ENCODE measurements at regions not wholly inside any gene's neighbourhood (a gene's known extent, or its start where the extent isn't known, plus 50 kb on each side); places are given as distances from the start of the nearest gene placed in this dataset.

GRCh38 chr14:95428557-95428956, 87.9 kb downstream of the SYNE3 start:
- TF ChIP-seq, protein P1, sequence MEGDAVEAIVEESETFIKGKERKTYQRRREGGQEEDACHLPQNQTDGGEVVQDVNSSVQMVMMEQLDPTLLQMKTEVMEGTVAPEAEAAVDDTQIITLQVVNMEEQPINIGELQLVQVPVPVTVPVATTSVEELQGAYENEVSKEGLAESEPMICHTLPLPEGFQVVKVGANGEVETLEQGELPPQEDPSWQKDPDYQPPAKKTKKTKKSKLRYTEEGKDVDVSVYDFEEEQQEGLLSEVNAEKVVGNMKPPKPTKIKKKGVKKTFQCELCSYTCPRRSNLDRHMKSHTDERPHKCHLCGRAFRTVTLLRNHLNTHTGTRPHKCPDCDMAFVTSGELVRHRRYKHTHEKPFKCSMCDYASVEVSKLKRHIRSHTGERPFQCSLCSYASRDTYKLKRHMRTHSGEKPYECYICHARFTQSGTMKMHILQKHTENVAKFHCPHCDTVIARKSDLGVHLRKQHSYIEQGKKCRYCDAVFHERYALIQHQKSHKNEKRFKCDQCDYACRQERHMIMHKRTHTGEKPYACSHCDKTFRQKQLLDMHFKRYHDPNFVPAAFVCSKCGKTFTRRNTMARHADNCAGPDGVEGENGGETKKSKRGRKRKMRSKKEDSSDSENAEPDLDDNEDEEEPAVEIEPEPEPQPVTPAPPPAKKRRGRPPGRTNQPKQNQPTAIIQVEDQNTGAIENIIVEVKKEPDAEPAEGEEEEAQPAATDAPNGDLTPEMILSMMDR (IDR thresholded peaks at IDR 0.05; ENCODE audit: insufficient read depth, low read depth, low read length) = no peak
- H3K4me3 ChIP-seq (ENCODE audit: low read depth, low read length) = no peak overlapping the region
- no peak for DNase-seq (ENCODE audit: low read depth)

DNA sequence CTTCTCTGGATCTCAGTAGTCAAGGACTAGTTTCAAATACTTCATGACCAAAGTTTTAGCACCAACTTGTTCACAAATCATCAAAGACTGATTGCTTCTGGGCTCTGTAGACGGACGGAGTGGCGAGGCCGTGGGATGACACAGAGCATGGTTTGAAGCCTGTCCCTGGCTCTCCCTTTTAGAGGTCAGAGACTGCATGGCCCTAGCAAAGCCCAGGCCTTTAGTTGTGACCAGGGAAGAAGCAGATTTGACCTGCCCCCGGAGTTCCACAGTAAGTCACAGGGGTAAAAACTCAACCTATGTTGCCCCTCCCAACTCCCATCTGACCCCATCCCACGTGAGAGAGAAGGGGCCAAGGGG, 90.4 kb downstream of the SYNE3 start:
- H3K4me3 ChIP-seq (ENCODE audit: low read depth, low read length) = no peak overlapping the region
- no peak for DNase-seq (ENCODE audit: low read depth)
- TF ChIP-seq, protein P1 (IDR thresholded peaks at IDR 0.05; ENCODE audit: insufficient read depth, low read depth, low read length) = no peak

- TF ChIP-seq, protein P1 (IDR thresholded peaks at IDR 0.05; ENCODE audit: insufficient read depth, low read depth, low read length) = no peak
- H3K4me3 ChIP-seq (ENCODE audit: low read depth, low read length) = no peak overlapping the region
- DNase-seq (ENCODE audit: low read depth) = no peak
Measured at GRCh38 chr14:95425369-95426115, 90.9 kb downstream of the SYNE3 start.

DNA sequence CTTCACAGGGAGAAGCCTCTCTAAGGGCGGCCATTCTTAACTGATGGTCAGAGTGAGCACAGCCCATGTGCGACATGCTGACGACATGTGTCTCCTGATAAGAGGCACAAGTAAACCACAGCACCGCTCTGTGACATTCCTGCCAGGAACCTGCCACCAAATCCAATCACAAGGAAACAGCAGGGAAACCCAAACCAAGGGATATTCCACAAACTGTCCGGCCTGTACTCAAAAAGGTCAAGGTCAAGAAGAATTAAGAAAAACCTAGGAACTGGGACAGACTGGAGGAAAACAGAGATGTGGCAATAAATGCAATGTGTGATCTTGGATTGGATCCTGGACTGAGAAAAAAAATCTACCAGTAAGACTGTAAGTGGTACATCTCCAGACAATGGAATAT, 91.9 kb downstream of the SYNE3 start:
- no peak overlapping the region for H3K4me3 ChIP-seq (ENCODE audit: low read depth, low read length)
- TF ChIP-seq, protein P1 (IDR thresholded peaks at IDR 0.05; ENCODE audit: insufficient read depth, low read depth, low read length) = no peak
- peak; percentile 74 for DNase-seq (ENCODE audit: low read depth)

DNA sequence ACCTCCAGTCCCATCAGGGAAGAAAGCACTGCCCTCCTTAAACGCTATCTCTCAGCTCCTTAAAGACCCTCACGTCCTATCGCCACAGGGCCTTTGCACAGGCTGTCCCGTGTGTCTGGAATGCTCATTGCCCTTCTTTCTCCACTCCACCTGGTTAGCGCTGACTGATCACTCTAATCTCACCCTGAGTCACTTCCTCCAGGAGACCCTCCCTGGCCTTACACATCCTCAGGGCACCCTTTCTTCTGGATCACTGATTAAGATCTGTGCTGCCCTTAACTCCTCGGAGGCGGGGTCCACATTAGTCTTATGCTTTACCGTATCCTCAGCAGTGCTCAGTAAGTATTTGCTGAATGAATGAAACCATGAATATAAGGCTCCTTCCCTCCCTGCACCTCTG, 94.7 kb downstream of the SYNE3 start:
- TF ChIP-seq, protein P1 (IDR thresholded peaks at IDR 0.05; ENCODE audit: insufficient read depth, low read depth, low read length) = no peak
- no peak for DNase-seq (ENCODE audit: low read depth)
- no peak overlapping the region for H3K4me3 ChIP-seq (ENCODE audit: low read depth, low read length)

DNA sequence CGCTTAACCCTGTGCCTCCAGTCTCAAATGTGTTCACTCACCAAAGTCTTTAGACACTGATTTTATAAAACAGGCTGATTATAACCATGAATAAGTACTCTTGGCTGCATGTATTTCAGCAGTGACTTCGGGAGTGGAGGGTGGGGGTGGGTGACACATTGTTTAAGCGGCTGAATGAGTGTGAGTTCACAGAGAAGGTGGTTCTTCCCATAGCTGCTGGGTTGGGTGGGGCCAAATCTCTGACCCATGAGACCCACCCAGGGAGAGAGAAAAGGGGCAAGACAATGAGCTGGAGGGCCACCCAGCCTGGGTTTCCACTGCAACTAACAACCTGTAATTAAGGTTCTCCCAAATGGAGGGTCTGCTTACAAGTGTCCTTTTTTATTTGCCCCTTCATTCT, 96.4 kb downstream of the SYNE3 start:
- no peak overlapping the region for H3K4me3 ChIP-seq (ENCODE audit: low read depth, low read length)
- TF ChIP-seq, protein P1 (IDR thresholded peaks at IDR 0.05; ENCODE audit: insufficient read depth, low read depth, low read length) = no peak
- no peak for DNase-seq (ENCODE audit: low read depth)

- TF ChIP-seq, protein P1 (IDR thresholded peaks at IDR 0.05; ENCODE audit: insufficient read depth, low read depth, low read length) = no peak
- no peak overlapping the region for H3K4me3 ChIP-seq (ENCODE audit: low read depth, low read length)
- DNase-seq (ENCODE audit: low read depth) = no peak
Measured at GRCh38 chr14:95419569-95419968, 96.9 kb downstream of the SYNE3 start.

Measured in fibroblast of villous mesenchyme (primary cell).